OCI-M1 (cell line): ENCODE measurements at regions not wholly inside any gene's neighbourhood (a gene's known extent, or its start where the extent isn't known, plus 50 kb on each side); places are given as distances from the start of the nearest gene placed in this dataset.

Experiments
- DNase-seq: peaks from one replicate; lab custom pipeline; 2025; lab: John Stamatoyannopoulos, UW

GRCh38 chr13:34751492-34751891, 190.6 kb upstream of the NBEA start:
- DNase-seq: no peak

- DNase-seq: no peak
Observed at GRCh38 chr13:34752283-34752960, 189.6 kb upstream of the NBEA start.

GRCh38 chr13:34756136-34756535, 185.9 kb upstream of the NBEA start:
- no peak for DNase-seq

GRCh38 chr13:34756572-34756971, 185.5 kb upstream of the NBEA start:
- DNase-seq: no peak

GRCh38 chr13:34757441-34757840, 184.6 kb upstream of the NBEA start:
- no peak for DNase-seq

- no peak for DNase-seq
Observed at GRCh38 chr13:34758628-34759027, 183.4 kb upstream of the NBEA start.

GRCh38 chr13:34762312-34762711, 179.8 kb upstream of the NBEA start:
- DNase-seq: no peak

- no peak for DNase-seq
Observed at GRCh38 chr13:34764246-34764645, 177.8 kb upstream of the NBEA start.

GRCh38 chr13:34765446-34766180, 176.5 kb upstream of the NBEA start:
- DNase-seq: no peak

GRCh38 chr13:34767778-34768177, 174.3 kb upstream of the NBEA start:
- DNase-seq: no peak

GRCh38 chr13:34772206-34772605, 169.9 kb upstream of the NBEA start:
- DNase-seq: no peak

- no peak for DNase-seq
Observed at GRCh38 chr13:34772881-34773280, 169.2 kb upstream of the NBEA start.

GRCh38 chr13:34776390-34776981, 165.6 kb upstream of the NBEA start:
- DNase-seq: no peak

- no peak for DNase-seq
Observed at GRCh38 chr13:34777089-34777913, 164.8 kb upstream of the NBEA start.

- no peak for DNase-seq
Observed at GRCh38 chr13:34777914-34778303, 164.2 kb upstream of the NBEA start.

GRCh38 chr13:34779171-34779570, 162.9 kb upstream of the NBEA start:
- DNase-seq: peak; percentile 71

- DNase-seq: no peak
Observed at GRCh38 chr13:34793301-34793700, 148.8 kb upstream of the NBEA start.

- no peak for DNase-seq
Observed at GRCh38 chr13:34803756-34804155, 138.3 kb upstream of the NBEA start.

- DNase-seq: no peak
Observed at GRCh38 chr13:34805347-34805746, 136.7 kb upstream of the NBEA start.

GRCh38 chr13:34808649-34809048, 133.4 kb upstream of the NBEA start:
- no peak for DNase-seq

GRCh38 chr13:34810996-34811395, 131.1 kb upstream of the NBEA start:
- no peak for DNase-seq

- no peak for DNase-seq
Observed at GRCh38 chr13:34815526-34815925, 126.5 kb upstream of the NBEA start.
